HCT116 (cell line): ENCODE measurements at regions not wholly inside any gene's neighbourhood (a gene's known extent, or its start where the extent isn't known, plus 50 kb on each side); places are given as distances from the start of the nearest gene placed in this dataset.

ENCODE experiments used
- ATAC-seq: fragments of 200-7000 bp; cut with Tn5 transposase; 2 replicates; pipeline ENCODE4 v1.9.1; 2020; ENCODE audit warnings: mild to moderate bottlenecking, moderate library complexity
- BruUV-seq: library from RNA; stranded (reverse); fragments of 400-500 nt; replicated peaks from 2 replicates; lab custom pipeline; 2021; lab: Mats Ljungman, UMichigan
- CTCF ChIA-PET: fragments of 300-600 bp; sonication (Branson Sonifier 250); formaldehyde crosslinking; loops from one replicate; lab custom pipeline; 2021; ENCODE audit warnings: antibody characterized with exemption; lab: Charles Lee
- POLR2A ChIA-PET: fragments of 300-600, 350-600 bp; sonication (Branson Sonifier 250); formaldehyde crosslinking; loops from one replicate; lab custom pipeline; 2021; ENCODE audit warnings: antibody characterized with exemption; lab: Charles Lee
- RAD21 ChIA-PET, 2 experiments: fragments of 300-600 bp; sonication (Branson Sonifier 250); formaldehyde crosslinking; loops; one replicate each; lab custom pipeline; 2023; ENCODE audit warnings: low total read pairs in 2 of 2; ENCODE audit not compliant: uncharacterized antibody in 2 of 2, unreplicated experiment in 2 of 2, low non-redundant PET in 1 of 2; lab: Charles Lee
- DNase-seq: peaks from one replicate; pipeline ENCODE4 v3.0.0-alpha.2; 2010; ENCODE audit warnings: low read depth, low spot score
- H2AFZ ChIP-seq: fragments of 200-600 bp; shearing (Covaris generic), sonication (generic); 2 replicates; pipeline ENCODE4 v1.6.1; 2017; ENCODE audit warnings: low read depth, mixed run types, mixed read lengths, antibody characterized with exemption, low read length; ENCODE audit not compliant: poor library complexity, severe bottlenecking
- H3K27ac ChIP-seq: 2 replicates; pipeline ENCODE4 v1.5.1; 2012; ENCODE audit warnings: low read depth, low read length
- H3K27me3 ChIP-seq: fragments of 200-600 bp; sonication (generic); 2 replicates; pipeline ENCODE4 v1.6.1; 2016; ENCODE audit warnings: mixed run types, low read length, mixed read lengths; ENCODE audit not compliant: insufficient read depth
- H3K36me3 ChIP-seq, 2 experiments: fragments of 200-500 bp in 1 of 2; fragments of 200-600 bp in 1 of 2; sonication (Bioruptor generic) in 1 of 2; sonication (generic) in 1 of 2; 2 replicates each; pipeline versions ENCODE4 v1.5.1 to v1.6.1; 2014 to 2016; ENCODE audit warnings: low read length in 2 of 2, inconsistent platforms in 1 of 2, mixed read lengths in 1 of 2, mixed run types in 1 of 2; ENCODE audit not compliant: insufficient read depth in 2 of 2, control insufficient read depth in 1 of 2
- H3K4me1 ChIP-seq, 2 experiments: fragments of 200-600 bp in 1 of 2; sonication (generic) in 1 of 2; 2 replicates each; pipeline versions ENCODE4 v1.5.1 to v1.6.1; 2012 to 2017; ENCODE audit warnings: low read length in 2 of 2, inconsistent platforms in 1 of 2, mild to moderate bottlenecking in 1 of 2, mixed read lengths in 1 of 2, mixed run types in 1 of 2, moderate library complexity in 1 of 2; ENCODE audit not compliant: insufficient read depth in 2 of 2, control insufficient read depth in 1 of 2
- H3K4me2 ChIP-seq: fragments of 200-600 bp; sonication (generic); 2 replicates; pipeline ENCODE4 v1.6.1; 2017; ENCODE audit warnings: mixed run types, low read length, mixed read lengths
- H3K4me3 ChIP-seq, 2 experiments: fragments of 200-600 bp in 1 of 2; sonication (generic) in 1 of 2; replicated peaks in 1 of 2; 2 replicates each; pipeline ENCODE4 v1.5.1; 2011 to 2016; ENCODE audit warnings: low read length in 2 of 2, control low read depth in 1 of 2, low read depth in 1 of 2, mild to moderate bottlenecking in 1 of 2, mixed read lengths in 1 of 2, mixed run types in 1 of 2
- H3K79me2 ChIP-seq: fragments of 200-600 bp; sonication (generic); 2 replicates; pipeline ENCODE4 v1.6.1; 2017; ENCODE audit warnings: mild to moderate bottlenecking, mixed run types, low read length, moderate library complexity, mixed read lengths; ENCODE audit not compliant: insufficient read depth
- H3K9ac ChIP-seq: fragments of 200-600 bp; sonication (generic); 2 replicates; pipeline ENCODE4 v1.6.1; 2016; ENCODE audit warnings: low read length, mixed read lengths
- H3K9me2 ChIP-seq: fragments of 200-600 bp; sonication (generic), shearing (Covaris generic); 2 replicates; pipeline ENCODE4 v1.6.1; 2017; ENCODE audit warnings: mixed run types, mild to moderate bottlenecking, moderate library complexity; ENCODE audit not compliant: insufficient read depth
- H3K9me3 ChIP-seq, 2 experiments: fragments of 200-500 bp in 1 of 2; fragments of 200-600 bp in 1 of 2; sonication (Bioruptor generic) in 1 of 2; sonication (generic) in 1 of 2; 2 replicates each; pipeline ENCODE4 v1.6.1; 2014 to 2017; ENCODE audit warnings: low read length in 2 of 2, mixed read lengths in 2 of 2, inconsistent platforms in 1 of 2, low read depth in 1 of 2, mild to moderate bottlenecking in 1 of 2, mixed run types in 1 of 2, moderate library complexity in 1 of 2; ENCODE audit not compliant: control insufficient read depth in 1 of 2, insufficient read depth in 1 of 2
- H4K20me1 ChIP-seq: fragments of 200-600 bp; sonication (generic), shearing (Covaris generic); 2 replicates; pipeline ENCODE4 v1.6.1; 2017; ENCODE audit warnings: mixed run types, mild to moderate bottlenecking, moderate library complexity; ENCODE audit not compliant: insufficient read depth
- CBX3 ChIP-seq: IDR thresholded peaks from 2 replicates; pipeline ENCODE4 v1.6.1; 2012; ENCODE audit warnings: low read depth
- CEBPB ChIP-seq: IDR thresholded peaks from 2 replicates; pipeline ENCODE4 v1.6.1; 2012; ENCODE audit warnings: low read depth
- EGR1 ChIP-seq: IDR thresholded peaks from 2 replicates; pipeline ENCODE4 v1.6.1; 2012; ENCODE audit warnings: low read depth
- ELF1 ChIP-seq: IDR thresholded peaks from 2 replicates; pipeline ENCODE4 v1.6.1; 2012; ENCODE audit warnings: low read depth, borderline replicate concordance
- EZH2phosphoT487 ChIP-seq: fragments of 200-600 bp; IDR thresholded peaks from 2 replicates; pipeline ENCODE4 v1.6.1; 2018; ENCODE audit warnings: antibody characterized with exemption, borderline replicate concordance
- JUND ChIP-seq: IDR thresholded peaks from 2 replicates; pipeline ENCODE4 v1.6.1; 2012
- POLR2A ChIP-seq: IDR thresholded peaks from 2 replicates; pipeline ENCODE4 v1.7.0; 2011; ENCODE audit warnings: borderline replicate concordance; ENCODE audit not compliant: insufficient read depth, insufficient read length; ENCODE audit errors: extremely low read depth
- POLR2AphosphoS5 ChIP-seq: IDR thresholded peaks from 2 replicates; pipeline ENCODE4 v1.6.1; 2011; ENCODE audit warnings: mild to moderate bottlenecking, low read depth, low read length, moderate library complexity
- SIN3A ChIP-seq: IDR thresholded peaks from 2 replicates; pipeline ENCODE4 v1.6.1; 2012; ENCODE audit warnings: low read depth
- SRF ChIP-seq: IDR thresholded peaks from 2 replicates; pipeline ENCODE4 v1.6.1; 2012; ENCODE audit warnings: low read depth
- TCF7L2 ChIP-seq: IDR thresholded peaks from 2 replicates; pipeline ENCODE4 v1.7.0; 2011; ENCODE audit warnings: borderline replicate concordance, inconsistent platforms; ENCODE audit not compliant: insufficient read depth, insufficient read length; ENCODE audit errors: extremely low read depth
- ZNF274 ChIP-seq: fragments of 200-500 bp; sonication (Bioruptor generic); IDR thresholded peaks from 2 replicates; pipeline ENCODE4 v1.6.1; 2014; ENCODE audit warnings: mild to moderate bottlenecking, low read depth, low read length, inconsistent platforms
- intact Hi-C: fragments of 100-400 bp; cut with micrococcal nuclease; formaldehyde crosslinking; loops from 2 replicates; pipeline ENCODE4 v1.10.0; 2022
- TF ChIP-seq, protein P1 (sequence below): IDR thresholded peaks from 2 replicates; pipeline ENCODE4 v1.6.1; 2012
- TF ChIP-seq, protein P2 (sequence below): IDR thresholded peaks from 2 replicates; pipeline ENCODE4 v1.6.1; 2011; ENCODE audit warnings: mild to moderate bottlenecking, low read length, moderate library complexity; ENCODE audit not compliant: insufficient replicate concordance; ENCODE audit errors: extremely low read depth

DNA sequence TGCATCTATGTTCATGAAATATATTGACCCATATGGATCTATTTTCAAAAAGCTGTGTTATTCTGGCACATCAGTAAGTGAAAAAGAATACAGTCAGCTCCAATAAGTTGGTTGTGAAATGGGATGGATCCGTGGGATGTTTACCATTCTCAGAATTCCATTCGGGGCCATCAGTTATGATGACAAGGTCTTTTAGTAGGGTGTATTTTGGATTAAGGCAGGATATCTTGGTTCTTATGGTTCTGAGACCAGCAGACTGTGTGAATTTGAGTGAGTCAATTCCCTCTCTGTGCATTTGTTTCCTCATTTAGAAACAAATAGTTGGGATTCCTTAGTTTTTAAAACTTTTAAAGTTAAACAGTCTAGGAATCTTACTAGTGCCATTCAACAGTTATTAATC lies 287.4 kb downstream of the CD109 start:
- no TSS peak for BruUV-seq
- Histone ChIP-seq H3K9ac (no peak overlapping the region), H3K27ac (no peak overlapping the region), H2AFZ (no peak overlapping the region), H3K4me3 (no peak overlapping the region), H3K79me2 (no peaks in the 10 kb centered on the region), H3K9me3 (no peaks in the 10 kb centered on the region), H4K20me1 (no peaks in the 10 kb centered on the region), H3K4me2 (no peak overlapping the region), H3K36me3 (no peaks in the 10 kb centered on the region), H3K27me3 (no peaks in the 10 kb centered on the region), H3K9me2 (no peaks in the 10 kb centered on the region), H3K4me1 (no peaks in the 10 kb centered on the region)
- DNase-seq (no peak), ATAC-seq (no peak)
- ChIA-PET RAD21 (no interaction called here), POLR2A (no interaction called here), CTCF (no interaction called here)
- intact Hi-C loops = no loop called here
- TF ChIP-seq POLR2A (no peak), EGR1 (no peak), JUND (no peak), ZNF274 (no peak), POLR2AphosphoS5 (no peak)
- TF ChIP-seq, protein P1, sequence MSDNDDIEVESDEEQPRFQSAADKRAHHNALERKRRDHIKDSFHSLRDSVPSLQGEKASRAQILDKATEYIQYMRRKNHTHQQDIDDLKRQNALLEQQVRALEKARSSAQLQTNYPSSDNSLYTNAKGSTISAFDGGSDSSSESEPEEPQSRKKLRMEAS = no peak
- TF ChIP-seq, protein P2, sequence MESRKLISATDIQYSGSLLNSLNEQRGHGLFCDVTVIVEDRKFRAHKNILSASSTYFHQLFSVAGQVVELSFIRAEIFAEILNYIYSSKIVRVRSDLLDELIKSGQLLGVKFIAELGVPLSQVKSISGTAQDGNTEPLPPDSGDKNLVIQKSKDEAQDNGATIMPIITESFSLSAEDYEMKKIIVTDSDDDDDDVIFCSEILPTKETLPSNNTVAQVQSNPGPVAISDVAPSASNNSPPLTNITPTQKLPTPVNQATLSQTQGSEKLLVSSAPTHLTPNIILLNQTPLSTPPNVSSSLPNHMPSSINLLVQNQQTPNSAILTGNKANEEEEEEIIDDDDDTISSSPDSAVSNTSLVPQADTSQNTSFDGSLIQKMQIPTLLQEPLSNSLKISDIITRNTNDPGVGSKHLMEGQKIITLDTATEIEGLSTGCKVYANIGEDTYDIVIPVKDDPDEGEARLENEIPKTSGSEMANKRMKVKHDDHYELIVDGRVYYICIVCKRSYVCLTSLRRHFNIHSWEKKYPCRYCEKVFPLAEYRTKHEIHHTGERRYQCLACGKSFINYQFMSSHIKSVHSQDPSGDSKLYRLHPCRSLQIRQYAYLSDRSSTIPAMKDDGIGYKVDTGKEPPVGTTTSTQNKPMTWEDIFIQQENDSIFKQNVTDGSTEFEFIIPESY = no peak

DNA sequence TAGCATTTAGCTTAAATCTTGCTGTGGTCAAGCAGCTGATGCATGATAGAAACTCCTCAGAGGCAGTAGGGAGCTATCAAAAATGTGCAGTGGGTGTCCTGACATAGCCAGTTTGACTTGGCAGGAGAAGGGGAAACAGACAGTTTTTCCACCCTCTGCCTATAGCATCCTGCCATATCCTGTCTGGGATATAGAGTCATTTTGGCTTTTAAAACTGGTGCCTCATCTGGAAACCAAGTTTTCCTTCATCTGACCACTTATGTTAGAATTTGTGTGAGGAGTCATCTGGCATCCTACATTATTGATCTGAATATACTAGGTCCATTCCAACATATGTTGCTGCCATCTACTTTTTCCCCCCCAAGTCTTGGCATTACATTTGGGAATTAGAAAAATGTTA lies 284.1 kb downstream of the CD109 start:
- Histone ChIP-seq H3K27me3 (no peaks in the 10 kb centered on the region), H3K79me2 (no peaks in the 10 kb centered on the region), H3K27ac (no peak overlapping the region), H3K4me2 (no peak overlapping the region), H3K9ac (no peak overlapping the region), H2AFZ (no peak overlapping the region), H4K20me1 (no peaks in the 10 kb centered on the region), H3K9me3 (no peaks in the 10 kb centered on the region), H3K9me2 (no peaks in the 10 kb centered on the region), H3K36me3 (no peaks in the 10 kb centered on the region), H3K4me3 (no peak overlapping the region), H3K4me1 (no peaks in the 10 kb centered on the region)
- intact Hi-C loops = no loop called here
- BruUV-seq = no TSS peak
- DNase-seq = no peak
- RAD21 ChIA-PET = no interaction called here
- TF ChIP-seq EZH2phosphoT487 = no peak
- TF ChIP-seq ELF1 = no peak
- no peak for TF ChIP-seq POLR2A
- no peak for TF ChIP-seq CEBPB
- TF ChIP-seq TCF7L2 = no peak
- TF ChIP-seq, protein P1 = no peak
- TF ChIP-seq ZNF274 = no peak
- TF ChIP-seq SRF = no peak
- TF ChIP-seq CBX3 = no peak
- TF ChIP-seq SIN3A = no peak
- POLR2A ChIA-PET = no interaction called here
- CTCF ChIA-PET = interaction anchor here (1.2 kb wide), 1 partner anchor 10 kb away, joined by 3 read pairs; no protein-coding TSS in a partner anchor
- no peak for ATAC-seq
